ENCODE measurements at regions not wholly inside any gene's neighbourhood (a gene's known extent, or its start where the extent isn't known, plus 50 kb on each side); places are given as distances from the start of the nearest gene placed in this dataset.

DNA sequence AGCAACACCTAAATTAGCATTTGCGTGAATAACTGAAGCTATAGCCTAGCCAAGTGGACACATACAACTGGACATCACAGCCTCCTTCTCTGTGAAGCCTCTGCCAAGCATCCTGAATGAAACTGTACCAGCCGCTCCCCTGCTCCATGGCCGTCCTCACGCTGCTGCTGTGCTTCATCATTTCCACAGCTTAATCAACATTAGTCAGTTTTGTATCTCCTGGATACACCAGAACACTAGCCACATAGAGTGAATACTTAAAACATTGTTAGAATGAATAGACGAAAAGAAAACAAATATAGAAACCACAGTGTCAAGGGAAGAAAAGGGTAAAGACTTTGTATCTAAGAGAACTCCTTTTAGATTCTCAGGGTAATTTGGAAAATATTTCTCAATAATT, 1526.9 kb downstream of the EFNB2 start:
- TF ChIP-seq, protein P1, sequence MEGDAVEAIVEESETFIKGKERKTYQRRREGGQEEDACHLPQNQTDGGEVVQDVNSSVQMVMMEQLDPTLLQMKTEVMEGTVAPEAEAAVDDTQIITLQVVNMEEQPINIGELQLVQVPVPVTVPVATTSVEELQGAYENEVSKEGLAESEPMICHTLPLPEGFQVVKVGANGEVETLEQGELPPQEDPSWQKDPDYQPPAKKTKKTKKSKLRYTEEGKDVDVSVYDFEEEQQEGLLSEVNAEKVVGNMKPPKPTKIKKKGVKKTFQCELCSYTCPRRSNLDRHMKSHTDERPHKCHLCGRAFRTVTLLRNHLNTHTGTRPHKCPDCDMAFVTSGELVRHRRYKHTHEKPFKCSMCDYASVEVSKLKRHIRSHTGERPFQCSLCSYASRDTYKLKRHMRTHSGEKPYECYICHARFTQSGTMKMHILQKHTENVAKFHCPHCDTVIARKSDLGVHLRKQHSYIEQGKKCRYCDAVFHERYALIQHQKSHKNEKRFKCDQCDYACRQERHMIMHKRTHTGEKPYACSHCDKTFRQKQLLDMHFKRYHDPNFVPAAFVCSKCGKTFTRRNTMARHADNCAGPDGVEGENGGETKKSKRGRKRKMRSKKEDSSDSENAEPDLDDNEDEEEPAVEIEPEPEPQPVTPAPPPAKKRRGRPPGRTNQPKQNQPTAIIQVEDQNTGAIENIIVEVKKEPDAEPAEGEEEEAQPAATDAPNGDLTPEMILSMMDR (IDR thresholded peaks at IDR 0.05; ENCODE audit: partially characterized antibody, unreplicated experiment), result no peak

DNA sequence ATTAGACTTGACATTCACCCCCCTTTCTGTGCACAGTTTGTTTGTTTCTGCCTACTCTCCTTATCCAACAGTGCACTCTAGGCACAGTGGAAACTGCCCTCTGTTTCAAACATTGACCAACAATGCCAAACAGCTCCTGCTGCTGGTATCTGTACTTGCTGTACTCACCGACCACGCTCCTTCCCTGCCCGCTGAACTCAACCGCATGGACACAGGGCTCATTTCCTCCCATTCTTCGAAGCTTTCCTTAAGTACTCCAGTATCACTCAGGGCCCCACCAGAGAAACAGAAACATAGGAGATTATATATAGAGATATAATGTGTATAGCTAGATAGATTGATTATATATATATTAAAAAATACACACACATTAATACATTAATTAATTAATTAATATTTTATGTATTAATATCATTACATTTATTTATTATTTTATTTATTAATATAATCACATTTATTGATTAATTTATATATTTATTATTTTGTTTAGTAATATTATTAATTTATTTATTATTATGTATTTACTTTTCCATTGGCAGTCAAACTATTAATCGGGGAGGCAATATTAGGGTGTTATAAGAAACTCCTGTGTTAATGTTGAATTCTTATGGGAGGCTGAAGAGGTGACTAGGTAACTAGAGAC, 1528.2 kb downstream of the EFNB2 start:
- no peak overlapping the region for H3K4me3 Mint-ChIP-seq (ENCODE audit: unreplicated experiment)
- H3K9me3 Mint-ChIP-seq (ENCODE audit: unreplicated experiment), result no peaks in the 10 kb centered on the region
- no peak overlapping the region for H3K27ac Mint-ChIP-seq (ENCODE audit: unreplicated experiment)
- peaks cover 12% of the 10 kb centered on the region for H3K4me1 Mint-ChIP-seq (ENCODE audit: low read depth, unreplicated experiment)
- no peaks in the 10 kb centered on the region for H3K36me3 Mint-ChIP-seq (ENCODE audit: unreplicated experiment)
- TF ChIP-seq, protein P1 (IDR thresholded peaks at IDR 0.05; ENCODE audit: partially characterized antibody, unreplicated experiment), result no peak
- no peak for DNase-seq
- H3K27me3 Mint-ChIP-seq (ENCODE audit: unreplicated experiment), result no peaks in the 10 kb centered on the region

More for the DNA sequence above, 1526.9 kb downstream of the EFNB2 start:
- Mint-ChIP-seq H3K9me3 (ENCODE audit: unreplicated experiment) (no peaks in the 10 kb centered on the region), H3K27ac (ENCODE audit: unreplicated experiment) (no peak overlapping the region), H3K4me3 (ENCODE audit: unreplicated experiment) (no peak overlapping the region), H3K36me3 (ENCODE audit: unreplicated experiment) (no peaks in the 10 kb centered on the region), H3K4me1 (ENCODE audit: low read depth, unreplicated experiment) (peaks cover 12% of the 10 kb centered on the region), H3K27me3 (ENCODE audit: unreplicated experiment) (no peaks in the 10 kb centered on the region)
- DNase-seq, result no peak

DNA sequence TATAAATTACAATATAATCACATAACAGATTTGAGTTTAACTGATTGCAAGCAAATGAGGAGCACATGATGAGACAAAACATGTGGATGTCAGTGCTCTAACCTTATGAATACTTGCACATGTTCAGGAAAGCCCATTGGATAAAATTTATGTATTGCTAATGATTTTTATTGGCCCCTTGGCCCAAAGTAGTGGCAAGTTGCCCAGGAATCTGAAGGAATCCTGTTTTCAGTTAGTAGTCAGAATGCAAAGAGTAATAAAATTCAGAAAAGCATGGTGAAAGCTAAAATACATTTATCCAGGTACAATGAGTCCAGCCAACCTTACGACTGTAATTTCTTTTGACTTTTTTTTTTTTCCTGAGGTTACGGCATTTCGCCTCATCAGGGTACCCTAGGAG, 1539.4 kb downstream of the EFNB2 start:
- H3K4me3 Mint-ChIP-seq (ENCODE audit: unreplicated experiment), result no peak overlapping the region
- no peak for DNase-seq
- peaks cover 3% of the 10 kb centered on the region for H3K27me3 Mint-ChIP-seq (ENCODE audit: unreplicated experiment)
- H3K27ac Mint-ChIP-seq (ENCODE audit: unreplicated experiment), result no peak overlapping the region
- no peaks in the 10 kb centered on the region for H3K9me3 Mint-ChIP-seq (ENCODE audit: unreplicated experiment)
- no peaks in the 10 kb centered on the region for H3K36me3 Mint-ChIP-seq (ENCODE audit: unreplicated experiment)
- H3K4me1 Mint-ChIP-seq (ENCODE audit: low read depth, unreplicated experiment), result no peaks in the 10 kb centered on the region
- TF ChIP-seq, protein P1 (IDR thresholded peaks at IDR 0.05; ENCODE audit: partially characterized antibody, unreplicated experiment), result no peak

DNA sequence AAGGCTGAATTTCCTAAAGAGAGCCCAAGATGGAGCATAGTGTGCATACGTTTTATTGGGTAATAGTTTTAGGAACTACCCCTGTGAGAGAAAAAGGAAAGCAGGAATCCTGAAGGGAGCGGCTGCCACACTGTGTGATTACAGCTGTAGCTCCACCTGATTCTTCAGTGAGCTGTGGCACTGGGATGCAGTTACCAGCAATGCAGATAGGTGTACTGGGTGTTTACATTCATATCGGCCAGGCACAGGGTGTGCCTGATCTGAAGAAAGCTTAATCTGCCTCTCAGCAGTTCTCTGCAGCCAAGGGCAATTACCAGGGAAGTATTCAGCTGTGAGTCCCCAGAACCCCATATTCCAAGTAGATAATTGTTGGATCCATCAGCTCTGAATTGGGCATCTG, 1541.8 kb downstream of the EFNB2 start:
- no peak for DNase-seq
- H3K4me3 Mint-ChIP-seq (ENCODE audit: unreplicated experiment), result no peak overlapping the region
- H3K36me3 Mint-ChIP-seq (ENCODE audit: unreplicated experiment), result no peaks in the 10 kb centered on the region
- H3K9me3 Mint-ChIP-seq (ENCODE audit: unreplicated experiment), result no peaks in the 10 kb centered on the region
- TF ChIP-seq, protein P1 (IDR thresholded peaks at IDR 0.05; ENCODE audit: partially characterized antibody, unreplicated experiment), result no peak
- no peaks in the 10 kb centered on the region for H3K4me1 Mint-ChIP-seq (ENCODE audit: low read depth, unreplicated experiment)
- H3K27me3 Mint-ChIP-seq (ENCODE audit: unreplicated experiment), result peaks cover 3% of the 10 kb centered on the region
- H3K27ac Mint-ChIP-seq (ENCODE audit: unreplicated experiment), result no peak overlapping the region

DNA sequence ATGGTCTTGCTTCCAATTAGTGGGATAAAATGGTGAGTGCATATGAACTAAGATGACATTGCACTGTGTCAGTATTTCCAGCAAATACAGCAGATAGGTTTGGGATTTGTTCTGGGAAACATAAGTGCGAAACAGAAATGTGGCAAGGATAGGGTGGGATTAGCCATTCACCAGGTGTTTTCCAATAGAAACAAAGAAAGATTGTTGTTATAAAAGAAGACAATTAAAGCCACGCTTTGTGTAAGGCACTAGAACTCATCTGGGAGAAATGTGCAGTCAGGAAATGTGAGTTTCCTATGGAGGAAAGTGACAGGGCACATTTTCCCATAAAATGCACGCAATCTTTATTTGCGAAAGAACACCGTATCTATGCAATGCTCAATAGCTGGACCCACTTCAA, 1547.8 kb downstream of the EFNB2 start:
- TF ChIP-seq, protein P1 (IDR thresholded peaks at IDR 0.05; ENCODE audit: partially characterized antibody, unreplicated experiment), result no peak
- Mint-ChIP-seq H3K27ac (ENCODE audit: unreplicated experiment) (no peak overlapping the region), H3K36me3 (ENCODE audit: unreplicated experiment) (no peaks in the 10 kb centered on the region), H3K9me3 (ENCODE audit: unreplicated experiment) (no peaks in the 10 kb centered on the region), H3K4me1 (ENCODE audit: low read depth, unreplicated experiment) (peaks cover 7% of the 10 kb centered on the region), H3K4me3 (ENCODE audit: unreplicated experiment) (no peak overlapping the region), H3K27me3 (ENCODE audit: unreplicated experiment) (no peaks in the 10 kb centered on the region)
- DNase-seq, result no peak
